GM12801 (cell line): ENCODE measurements at regions not wholly inside any gene's neighbourhood (a gene's known extent, or its start where the extent isn't known, plus 50 kb on each side); places are given as distances from the start of the nearest gene placed in this dataset.

Source experiments
- TF ChIP-seq, protein P1 (sequence below): IDR thresholded peaks from one replicate; pipeline ENCODE4 v1.5.1; 2011; ENCODE audit warnings: control low read depth; ENCODE audit not compliant: insufficient read length; ENCODE audit errors: extremely low read depth

DNA sequence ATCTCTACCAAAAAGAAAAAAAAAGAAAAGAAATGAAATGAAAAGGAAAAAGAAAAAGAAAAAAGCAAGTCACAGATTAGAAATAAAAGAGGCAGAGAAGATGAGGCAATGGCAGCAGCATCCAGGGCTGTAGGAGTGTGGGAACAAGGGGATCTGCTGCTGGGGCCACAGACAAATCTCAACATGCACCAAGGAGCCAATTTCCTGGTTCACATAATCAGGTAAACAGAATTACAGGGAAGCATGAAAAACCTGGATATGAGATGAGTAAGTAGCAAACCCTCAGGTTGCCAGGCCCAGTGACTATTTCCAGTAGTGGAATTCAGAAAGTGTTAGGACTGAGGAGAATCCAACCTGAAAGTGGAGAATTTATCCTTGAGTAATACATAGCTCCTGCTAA is 77.4 kb upstream of the ARHGAP28 start:
- TF ChIP-seq, protein P1, sequence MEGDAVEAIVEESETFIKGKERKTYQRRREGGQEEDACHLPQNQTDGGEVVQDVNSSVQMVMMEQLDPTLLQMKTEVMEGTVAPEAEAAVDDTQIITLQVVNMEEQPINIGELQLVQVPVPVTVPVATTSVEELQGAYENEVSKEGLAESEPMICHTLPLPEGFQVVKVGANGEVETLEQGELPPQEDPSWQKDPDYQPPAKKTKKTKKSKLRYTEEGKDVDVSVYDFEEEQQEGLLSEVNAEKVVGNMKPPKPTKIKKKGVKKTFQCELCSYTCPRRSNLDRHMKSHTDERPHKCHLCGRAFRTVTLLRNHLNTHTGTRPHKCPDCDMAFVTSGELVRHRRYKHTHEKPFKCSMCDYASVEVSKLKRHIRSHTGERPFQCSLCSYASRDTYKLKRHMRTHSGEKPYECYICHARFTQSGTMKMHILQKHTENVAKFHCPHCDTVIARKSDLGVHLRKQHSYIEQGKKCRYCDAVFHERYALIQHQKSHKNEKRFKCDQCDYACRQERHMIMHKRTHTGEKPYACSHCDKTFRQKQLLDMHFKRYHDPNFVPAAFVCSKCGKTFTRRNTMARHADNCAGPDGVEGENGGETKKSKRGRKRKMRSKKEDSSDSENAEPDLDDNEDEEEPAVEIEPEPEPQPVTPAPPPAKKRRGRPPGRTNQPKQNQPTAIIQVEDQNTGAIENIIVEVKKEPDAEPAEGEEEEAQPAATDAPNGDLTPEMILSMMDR, result no peak

DNA sequence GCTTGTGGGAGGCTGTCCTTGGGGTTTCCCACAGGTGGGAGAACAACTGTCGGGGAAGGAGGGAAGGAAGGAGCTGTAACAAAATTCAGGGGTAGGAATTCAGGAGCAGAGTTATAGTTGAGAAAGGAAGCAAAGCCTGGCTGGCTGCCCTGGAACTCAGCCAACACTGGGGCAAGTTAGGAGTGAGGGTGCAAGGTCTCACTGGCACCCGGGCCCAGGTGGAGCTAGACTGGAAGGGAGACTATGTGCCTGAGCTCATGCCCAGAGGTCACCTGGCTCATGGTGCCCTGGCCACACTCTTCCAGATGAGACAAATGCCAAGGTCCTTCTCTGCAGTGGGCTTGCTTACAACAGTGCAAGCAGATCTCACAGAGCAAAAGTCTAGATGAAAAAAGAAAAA is 75.6 kb upstream of the ARHGAP28 start:
- TF ChIP-seq, protein P1, result no peak

DNA sequence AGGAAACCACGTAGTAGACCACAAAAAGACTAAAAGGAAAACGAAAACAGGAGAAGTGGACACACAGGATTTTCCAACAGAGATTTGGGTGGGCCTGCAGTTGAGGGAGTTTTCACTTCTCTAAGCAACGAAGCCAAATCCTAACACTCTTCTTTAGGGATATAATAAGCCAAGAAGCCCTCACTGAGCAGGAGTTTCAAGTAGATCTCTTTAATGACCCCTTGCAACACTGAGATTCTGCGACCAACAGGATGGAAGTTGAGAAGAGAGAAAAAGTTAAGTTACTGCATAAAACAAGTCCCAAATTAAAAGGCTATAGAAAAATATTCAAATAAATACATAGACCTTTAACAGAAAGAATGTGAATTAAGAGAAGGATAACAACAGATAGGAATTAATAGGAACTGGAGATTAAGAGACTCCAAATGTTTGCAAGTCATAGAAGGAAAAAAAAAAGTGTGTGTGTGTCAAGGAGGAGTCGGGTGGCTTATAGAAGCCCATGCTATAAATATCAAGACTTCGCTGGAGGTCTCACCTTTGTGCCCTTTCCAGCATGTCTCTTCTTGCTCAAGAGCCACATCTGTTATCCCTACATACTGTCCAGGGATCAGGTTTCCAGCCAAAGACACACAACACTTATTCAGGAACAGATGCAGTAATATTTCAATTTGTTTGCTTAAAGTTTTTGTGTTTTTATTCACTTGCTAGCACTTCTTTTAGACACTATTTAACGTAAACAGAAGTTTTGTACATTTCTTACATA is 69.4 kb upstream of the ARHGAP28 start:
- TF ChIP-seq, protein P1, result no peak

DNA sequence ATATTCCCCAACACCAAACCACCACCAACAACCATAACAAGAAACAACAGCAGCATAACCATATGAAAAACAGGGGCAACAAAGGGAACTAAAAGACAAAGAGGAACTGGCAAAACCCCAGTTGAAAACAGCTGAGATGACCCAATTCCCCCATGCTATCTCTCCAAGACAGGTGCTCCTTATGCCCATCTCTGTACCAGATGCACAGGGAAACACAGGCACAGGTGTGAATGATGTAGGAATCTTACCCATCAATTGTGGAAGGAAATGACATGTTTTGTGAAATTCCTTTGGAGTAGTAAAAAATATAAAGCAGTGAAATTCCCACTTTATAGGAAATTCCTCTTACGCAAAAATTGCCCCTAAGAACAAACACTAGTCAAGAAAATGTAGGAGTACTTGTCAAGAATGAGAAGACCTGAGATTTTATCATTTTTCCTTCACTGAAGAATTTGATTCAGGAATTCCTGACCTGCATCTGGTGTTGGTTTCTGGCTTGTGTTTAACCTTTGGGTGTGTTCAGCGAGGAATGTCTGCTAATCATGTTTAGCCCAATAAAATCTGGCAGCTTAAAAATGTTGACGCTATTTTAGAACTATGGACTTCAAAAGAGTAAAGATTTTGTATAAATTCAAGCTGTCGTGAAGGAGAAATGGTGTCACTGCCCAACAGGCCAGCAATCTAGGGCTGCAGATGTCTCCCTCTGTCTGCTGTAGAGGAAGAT is 67.7 kb upstream of the ARHGAP28 start:
- TF ChIP-seq, protein P1, result no peak

DNA sequence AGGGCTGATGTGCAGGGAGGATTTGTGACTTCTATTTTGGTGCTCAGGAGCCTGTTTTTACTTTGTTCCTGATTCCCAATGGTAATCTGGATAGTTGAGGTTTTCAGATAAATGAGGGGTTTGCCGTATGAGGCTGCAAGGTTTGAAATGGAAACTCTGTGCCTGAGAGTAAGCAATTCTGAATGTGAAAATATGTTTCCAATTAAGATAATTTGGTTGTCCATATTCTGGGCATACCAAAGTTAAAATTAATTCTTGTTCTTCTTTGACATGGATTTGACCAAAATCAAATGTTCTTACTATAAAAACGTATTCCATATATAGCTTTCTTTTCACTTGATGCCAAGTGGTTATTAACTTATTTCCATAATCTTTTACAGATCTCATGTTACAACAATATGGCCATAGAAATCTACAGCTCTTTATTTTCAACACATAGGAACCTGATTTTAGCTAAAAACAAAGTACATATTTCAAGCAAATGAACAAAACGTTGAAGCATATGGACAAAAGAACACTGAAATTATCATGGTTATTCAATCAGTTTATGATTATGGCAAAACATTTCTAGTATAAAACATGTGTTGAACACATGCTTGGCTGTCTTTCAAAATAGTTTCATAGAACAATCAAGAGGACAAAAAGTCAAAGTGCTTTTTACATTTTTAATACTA is 63.4 kb upstream of the ARHGAP28 start:
- TF ChIP-seq, protein P1, result no peak

DNA sequence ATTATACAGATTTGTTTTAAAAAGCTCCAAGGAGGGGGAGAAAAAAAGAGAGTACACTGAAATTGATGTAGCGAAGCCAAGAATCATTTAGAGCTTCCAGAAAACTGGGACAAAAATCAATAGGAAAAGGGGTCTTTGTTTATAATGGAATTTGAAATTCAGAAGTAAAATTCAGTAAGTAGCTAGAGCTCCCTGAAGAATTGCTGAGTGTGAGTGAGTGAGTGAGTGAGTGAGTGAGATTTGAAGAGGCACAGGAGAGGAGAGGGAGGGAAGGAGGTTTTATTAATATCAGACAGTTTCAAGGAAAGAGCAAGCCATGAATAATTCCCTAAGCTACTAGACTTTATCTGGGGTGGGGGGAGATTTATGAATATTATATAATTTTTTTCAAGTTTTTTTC is 60.7 kb upstream of the ARHGAP28 start:
- TF ChIP-seq, protein P1, result no peak

DNA sequence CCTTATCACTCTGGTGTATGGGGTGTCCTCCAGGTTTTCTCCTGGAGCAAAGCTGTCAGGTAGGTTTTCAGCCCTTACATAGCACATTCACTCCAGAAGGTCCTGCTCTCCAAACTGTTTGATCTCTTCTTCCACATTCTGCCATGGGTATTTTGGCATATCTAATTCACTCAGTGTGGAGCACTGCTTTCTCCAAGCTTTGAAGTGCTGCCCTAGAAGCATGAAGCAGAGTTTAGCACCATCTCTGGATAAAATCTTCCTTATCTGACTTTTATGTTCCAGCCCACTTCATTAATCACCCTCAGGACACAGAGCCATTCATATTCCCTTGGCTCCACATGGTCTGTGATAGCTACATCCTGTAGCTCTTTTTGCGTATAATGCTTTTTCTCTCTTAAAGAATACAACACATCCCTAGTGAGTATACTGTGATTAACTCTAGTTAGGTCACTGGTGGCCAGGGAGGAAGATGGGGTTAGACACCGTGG is 56.7 kb upstream of the ARHGAP28 start:
- TF ChIP-seq, protein P1, result no peak
